ENCODE measurements at regions not wholly inside any gene's neighbourhood (a gene's known extent, or its start where the extent isn't known, plus 50 kb on each side); places are given as distances from the start of the nearest gene placed in this dataset.

DNA sequence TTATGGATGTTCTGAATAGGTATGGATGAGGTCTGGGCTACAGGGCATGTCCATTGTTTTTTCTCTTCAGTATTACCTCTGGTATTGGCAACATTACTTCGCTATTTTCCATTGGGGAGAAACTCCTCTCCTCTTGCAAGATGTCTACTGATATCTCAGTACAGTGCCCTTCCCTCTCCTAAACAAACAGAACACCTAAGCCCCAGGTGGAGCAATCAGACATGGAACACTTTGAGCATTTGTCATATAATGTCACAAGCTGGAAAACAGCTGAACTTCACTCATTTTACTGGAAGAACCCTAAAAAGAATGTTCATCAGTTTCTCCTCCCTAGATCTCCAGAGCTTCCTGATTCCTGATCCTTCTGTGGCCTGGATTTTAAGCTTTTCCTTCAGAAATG, 339.8 kb downstream of the FRK start:
- intact Hi-C loops (cut with micrococcal nuclease), result no loop called here

DNA sequence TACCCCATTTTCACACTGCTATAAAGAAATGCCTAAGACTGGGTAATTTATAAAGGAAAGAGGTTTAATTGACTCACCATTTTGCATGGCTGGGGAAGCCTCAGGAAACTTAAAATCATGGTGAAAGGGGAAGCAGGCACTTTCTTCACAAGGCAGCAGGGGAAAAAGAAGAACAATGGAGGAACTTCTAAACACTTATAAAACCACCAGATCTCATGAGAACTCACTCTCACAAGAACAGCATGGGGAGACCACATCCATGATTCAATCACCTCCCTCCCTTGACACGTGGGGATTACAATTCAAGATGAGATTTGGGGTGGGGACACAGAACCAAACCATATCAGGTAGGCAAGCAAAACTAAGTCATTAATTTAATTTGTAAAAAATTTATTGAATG, 343.2 kb downstream of the FRK start:
- no peak overlapping the region for H3K9ac ChIP-seq (ENCODE audit: low read length)
- H3K9me2 ChIP-seq (ENCODE audit: insufficient read depth), result no peaks in the 10 kb centered on the region
- no peaks in the 10 kb centered on the region for H3K9me3 ChIP-seq (ENCODE audit: control insufficient read depth in 1 of 2, insufficient read depth in 1 of 2, low read depth in 1 of 2, low read length in 2 of 2)
- no TSS peak for BruUV-seq (replicated peaks)
- TF ChIP-seq, protein P1, sequence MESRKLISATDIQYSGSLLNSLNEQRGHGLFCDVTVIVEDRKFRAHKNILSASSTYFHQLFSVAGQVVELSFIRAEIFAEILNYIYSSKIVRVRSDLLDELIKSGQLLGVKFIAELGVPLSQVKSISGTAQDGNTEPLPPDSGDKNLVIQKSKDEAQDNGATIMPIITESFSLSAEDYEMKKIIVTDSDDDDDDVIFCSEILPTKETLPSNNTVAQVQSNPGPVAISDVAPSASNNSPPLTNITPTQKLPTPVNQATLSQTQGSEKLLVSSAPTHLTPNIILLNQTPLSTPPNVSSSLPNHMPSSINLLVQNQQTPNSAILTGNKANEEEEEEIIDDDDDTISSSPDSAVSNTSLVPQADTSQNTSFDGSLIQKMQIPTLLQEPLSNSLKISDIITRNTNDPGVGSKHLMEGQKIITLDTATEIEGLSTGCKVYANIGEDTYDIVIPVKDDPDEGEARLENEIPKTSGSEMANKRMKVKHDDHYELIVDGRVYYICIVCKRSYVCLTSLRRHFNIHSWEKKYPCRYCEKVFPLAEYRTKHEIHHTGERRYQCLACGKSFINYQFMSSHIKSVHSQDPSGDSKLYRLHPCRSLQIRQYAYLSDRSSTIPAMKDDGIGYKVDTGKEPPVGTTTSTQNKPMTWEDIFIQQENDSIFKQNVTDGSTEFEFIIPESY (IDR thresholded peaks at IDR 0.05; ENCODE audit: extremely low read depth, insufficient replicate concordance, low read length), result no peak
- TF ChIP-seq POLR2A (IDR thresholded peaks at IDR 0.05; ENCODE audit: borderline replicate concordance, extremely low read depth, insufficient read depth, insufficient read length), result no peak
- TF ChIP-seq SRF (IDR thresholded peaks at IDR 0.05; ENCODE audit: low read depth), result no peak
- no peak for TF ChIP-seq SP1 (IDR thresholded peaks at IDR 0.05; ENCODE audit: low read depth)
- TF ChIP-seq EGR1 (IDR thresholded peaks at IDR 0.05; ENCODE audit: low read depth), result no peak
- TF ChIP-seq, protein P2, sequence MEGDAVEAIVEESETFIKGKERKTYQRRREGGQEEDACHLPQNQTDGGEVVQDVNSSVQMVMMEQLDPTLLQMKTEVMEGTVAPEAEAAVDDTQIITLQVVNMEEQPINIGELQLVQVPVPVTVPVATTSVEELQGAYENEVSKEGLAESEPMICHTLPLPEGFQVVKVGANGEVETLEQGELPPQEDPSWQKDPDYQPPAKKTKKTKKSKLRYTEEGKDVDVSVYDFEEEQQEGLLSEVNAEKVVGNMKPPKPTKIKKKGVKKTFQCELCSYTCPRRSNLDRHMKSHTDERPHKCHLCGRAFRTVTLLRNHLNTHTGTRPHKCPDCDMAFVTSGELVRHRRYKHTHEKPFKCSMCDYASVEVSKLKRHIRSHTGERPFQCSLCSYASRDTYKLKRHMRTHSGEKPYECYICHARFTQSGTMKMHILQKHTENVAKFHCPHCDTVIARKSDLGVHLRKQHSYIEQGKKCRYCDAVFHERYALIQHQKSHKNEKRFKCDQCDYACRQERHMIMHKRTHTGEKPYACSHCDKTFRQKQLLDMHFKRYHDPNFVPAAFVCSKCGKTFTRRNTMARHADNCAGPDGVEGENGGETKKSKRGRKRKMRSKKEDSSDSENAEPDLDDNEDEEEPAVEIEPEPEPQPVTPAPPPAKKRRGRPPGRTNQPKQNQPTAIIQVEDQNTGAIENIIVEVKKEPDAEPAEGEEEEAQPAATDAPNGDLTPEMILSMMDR (IDR thresholded peaks at IDR 0.05 in 2 of 3, conservative IDR thresholded peaks at IDR 0.05 in 1 of 3; ENCODE audit: borderline replicate concordance in 1 of 3, insufficient read depth in 1 of 3, low read depth in 2 of 3, low read length in 2 of 3), result no peak
- TF ChIP-seq, protein P3, sequence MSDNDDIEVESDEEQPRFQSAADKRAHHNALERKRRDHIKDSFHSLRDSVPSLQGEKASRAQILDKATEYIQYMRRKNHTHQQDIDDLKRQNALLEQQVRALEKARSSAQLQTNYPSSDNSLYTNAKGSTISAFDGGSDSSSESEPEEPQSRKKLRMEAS (IDR thresholded peaks at IDR 0.05), result no peak
- no peak for TF ChIP-seq FOSL1 (IDR thresholded peaks at IDR 0.05; ENCODE audit: low read depth)
- TF ChIP-seq POLR2AphosphoS5 (IDR thresholded peaks at IDR 0.05; ENCODE audit: low read depth, low read length), result no peak
- no peak overlapping the region for H3K27ac ChIP-seq (ENCODE audit: low read depth, low read length)
- H4K20me1 ChIP-seq (ENCODE audit: insufficient read depth), result no peaks in the 10 kb centered on the region
- ATAC-seq (no peak), DNase-seq (ENCODE audit: low read depth, low spot score) (no peak)
- no peak overlapping the region for H3K4me2 ChIP-seq (ENCODE audit: low read length)
- H3K36me3 ChIP-seq (ENCODE audit: control insufficient read depth in 1 of 2, insufficient read depth in 2 of 2, low read length in 2 of 2), result no peaks in the 10 kb centered on the region
- intact Hi-C loops (cut with micrococcal nuclease), result no loop called here
- ChIA-PET CTCF (no interaction called here), POLR2A (no interaction called here), RAD21 (ENCODE audit: low non-redundant PET in 1 of 2, low total read pairs in 2 of 2, uncharacterized antibody in 2 of 2, unreplicated experiment in 2 of 2) (no interaction called here)
- peaks cover 8% of the 10 kb centered on the region for H3K27me3 ChIP-seq (ENCODE audit: insufficient read depth, low read length)
- no peak overlapping the region for H3K4me3 ChIP-seq (replicated peaks in 1 of 2; ENCODE audit: low read depth in 1 of 2, low read length in 2 of 2)
- no peaks in the 10 kb centered on the region for H3K4me1 ChIP-seq (ENCODE audit: control insufficient read depth in 1 of 2, insufficient read depth in 2 of 2, low read length in 2 of 2)
- no peak overlapping the region for H2AFZ ChIP-seq (ENCODE audit: low read depth, low read length, poor library complexity, severe bottlenecking)
- no peaks in the 10 kb centered on the region for H3K79me2 ChIP-seq (ENCODE audit: insufficient read depth, low read length)

More for the DNA sequence above, 339.8 kb downstream of the FRK start:
- no peak overlapping the region for H3K27ac ChIP-seq (ENCODE audit: low read depth, low read length)
- CTCF ChIA-PET, result no interaction called here
- H3K79me2 ChIP-seq (ENCODE audit: insufficient read depth, low read length), result no peaks in the 10 kb centered on the region
- H3K27me3 ChIP-seq (ENCODE audit: insufficient read depth, low read length), result no peaks in the 10 kb centered on the region; the same call in 1 of the 2 replicates
- no TSS peak for BruUV-seq (replicated peaks)
- POLR2A ChIA-PET, result no interaction called here
- H3K4me1 ChIP-seq (ENCODE audit: control insufficient read depth in 1 of 2, insufficient read depth in 2 of 2, low read length in 2 of 2), result no peaks in the 10 kb centered on the region
- no peak overlapping the region for H3K4me2 ChIP-seq (ENCODE audit: low read length)
- DNase-seq (ENCODE audit: low read depth, low spot score), result no peak
- H3K9me2 ChIP-seq (ENCODE audit: insufficient read depth), result no peaks in the 10 kb centered on the region
- no peak overlapping the region for H2AFZ ChIP-seq (ENCODE audit: low read depth, low read length, poor library complexity, severe bottlenecking)
- no peaks in the 10 kb centered on the region; the same call in 1 of the 2 replicates for H4K20me1 ChIP-seq (ENCODE audit: insufficient read depth)
- no peak overlapping the region for H3K4me3 ChIP-seq (replicated peaks in 1 of 2; ENCODE audit: low read depth in 1 of 2, low read length in 2 of 2)
- no peak for ATAC-seq
- H3K36me3 ChIP-seq (ENCODE audit: control insufficient read depth in 1 of 2, insufficient read depth in 2 of 2, low read length in 2 of 2), result no peaks in the 10 kb centered on the region
- H3K9me3 ChIP-seq (ENCODE audit: control insufficient read depth in 1 of 2, insufficient read depth in 1 of 2, low read depth in 1 of 2, low read length in 2 of 2), result no peaks in the 10 kb centered on the region
- TF ChIP-seq YY1 (IDR thresholded peaks at IDR 0.05; ENCODE audit: extremely low read depth, insufficient replicate concordance, low read depth, low read length), result no peak
- no peak overlapping the region for H3K9ac ChIP-seq (ENCODE audit: low read length)
- RAD21 ChIA-PET (ENCODE audit: low non-redundant PET in 1 of 2, low total read pairs in 2 of 2, uncharacterized antibody in 2 of 2, unreplicated experiment in 2 of 2), result no interaction called here
